ENCODE measurements at regions not wholly inside any gene's neighbourhood (a gene's known extent, or its start where the extent isn't known, plus 50 kb on each side); places are given as distances from the start of the nearest gene placed in this dataset.
"Not testable (repeated sequence)": the region's sequence is repeated elsewhere in the genome, so short reads cannot be mapped to it uniquely, and the experiment has no call there.

GRCh38 chr4:127469959-127470809 is 162.6 kb upstream of the INTU start:
- DNase-seq (ENCODE audit: low spot score): no peak

GRCh38 chr4:127478271-127478670 is 154.5 kb upstream of the INTU start:
- not testable (repeated sequence) for DNase-seq (ENCODE audit: low spot score)

- DNase-seq (ENCODE audit: low spot score): no peak
Measured at GRCh38 chr4:127479031-127479622, 153.6 kb upstream of the INTU start.

- DNase-seq (ENCODE audit: low spot score): no peak
Measured at GRCh38 chr4:127482049-127482448, 150.7 kb upstream of the INTU start.

GRCh38 chr4:127484117-127484516 is 148.6 kb upstream of the INTU start:
- DNase-seq (ENCODE audit: low spot score): no peak

GRCh38 chr4:127486248-127486647 is 146.5 kb upstream of the INTU start:
- no peak for DNase-seq (ENCODE audit: low spot score)

GRCh38 chr4:127491571-127491970 is 141.2 kb upstream of the INTU start:
- DNase-seq (ENCODE audit: low spot score): no peak

- DNase-seq (ENCODE audit: low spot score): not testable (repeated sequence)
Measured at GRCh38 chr4:127496875-127497274, 135.9 kb upstream of the INTU start.

GRCh38 chr4:127498366-127498765 is 134.4 kb upstream of the INTU start:
- no peak for DNase-seq (ENCODE audit: low spot score)

- no peak for DNase-seq (ENCODE audit: low spot score)
Measured at GRCh38 chr4:127500242-127500641, 132.5 kb upstream of the INTU start.

- no peak for DNase-seq (ENCODE audit: low spot score)
Measured at GRCh38 chr4:127501103-127501502, 131.7 kb upstream of the INTU start.

- DNase-seq (ENCODE audit: low spot score): no peak
Measured at GRCh38 chr4:127503111-127503510, 129.6 kb upstream of the INTU start.

GRCh38 chr4:127505203-127505602 is 127.6 kb upstream of the INTU start:
- no peak for DNase-seq (ENCODE audit: low spot score)

GRCh38 chr4:127506283-127506682 is 126.5 kb upstream of the INTU start:
- no peak for DNase-seq (ENCODE audit: low spot score)

- DNase-seq (ENCODE audit: low spot score): no peak
Measured at GRCh38 chr4:127509155-127509554, 123.6 kb upstream of the INTU start.

- DNase-seq (ENCODE audit: low spot score): not testable (repeated sequence)
Measured at GRCh38 chr4:127512672-127513071, 120.1 kb upstream of the INTU start.

- not testable (repeated sequence) for DNase-seq (ENCODE audit: low spot score)
Measured at GRCh38 chr4:127515259-127515658, 117.5 kb upstream of the INTU start.

- DNase-seq (ENCODE audit: low spot score): no peak
Measured at GRCh38 chr4:127518046-127518445, 114.7 kb upstream of the INTU start.

GRCh38 chr4:127521463-127521862 is 111.3 kb upstream of the INTU start:
- DNase-seq (ENCODE audit: low spot score): no peak

- DNase-seq (ENCODE audit: low spot score): no peak
Measured at GRCh38 chr4:127523369-127523768, 109.4 kb upstream of the INTU start.

GRCh38 chr4:127525608-127526007 is 107.1 kb upstream of the INTU start:
- DNase-seq (ENCODE audit: low spot score): no peak

- DNase-seq (ENCODE audit: low spot score): no peak
Measured at GRCh38 chr4:127528302-127528701, 104.5 kb upstream of the INTU start.

GRCh38 chr4:127529879-127530278 is 102.9 kb upstream of the INTU start:
- DNase-seq (ENCODE audit: low spot score): not testable (repeated sequence)
